Erythroblast (primary cell): ENCODE measurements at regions not wholly inside any gene's neighbourhood (a gene's known extent, or its start where the extent isn't known, plus 50 kb on each side); places are given as distances from the start of the nearest gene placed in this dataset.
A peak's percentile ranks its signal among the peaks of the same experiment; 100 is the strongest.
"Not testable (repeated sequence)": the region's sequence is repeated elsewhere in the genome, so short reads cannot be mapped to it uniquely, and the experiment has no call there.

Experiments
- DNase-seq, 2 experiments: peaks; one replicate each; lab custom pipeline; 2025; lab: John Stamatoyannopoulos, UW
- GATA1 ChIP-seq: IDR thresholded peaks from 2 replicates; pipeline ENCODE4 v1.6.1; 2011; ENCODE audit warnings: low read depth, mild to moderate bottlenecking, control low read depth, low read length, moderate library complexity
- POLR2A ChIP-seq: IDR thresholded peaks from 2 replicates; pipeline ENCODE4 v1.6.1; 2011; ENCODE audit warnings: mild to moderate bottlenecking, low read length

DNA sequence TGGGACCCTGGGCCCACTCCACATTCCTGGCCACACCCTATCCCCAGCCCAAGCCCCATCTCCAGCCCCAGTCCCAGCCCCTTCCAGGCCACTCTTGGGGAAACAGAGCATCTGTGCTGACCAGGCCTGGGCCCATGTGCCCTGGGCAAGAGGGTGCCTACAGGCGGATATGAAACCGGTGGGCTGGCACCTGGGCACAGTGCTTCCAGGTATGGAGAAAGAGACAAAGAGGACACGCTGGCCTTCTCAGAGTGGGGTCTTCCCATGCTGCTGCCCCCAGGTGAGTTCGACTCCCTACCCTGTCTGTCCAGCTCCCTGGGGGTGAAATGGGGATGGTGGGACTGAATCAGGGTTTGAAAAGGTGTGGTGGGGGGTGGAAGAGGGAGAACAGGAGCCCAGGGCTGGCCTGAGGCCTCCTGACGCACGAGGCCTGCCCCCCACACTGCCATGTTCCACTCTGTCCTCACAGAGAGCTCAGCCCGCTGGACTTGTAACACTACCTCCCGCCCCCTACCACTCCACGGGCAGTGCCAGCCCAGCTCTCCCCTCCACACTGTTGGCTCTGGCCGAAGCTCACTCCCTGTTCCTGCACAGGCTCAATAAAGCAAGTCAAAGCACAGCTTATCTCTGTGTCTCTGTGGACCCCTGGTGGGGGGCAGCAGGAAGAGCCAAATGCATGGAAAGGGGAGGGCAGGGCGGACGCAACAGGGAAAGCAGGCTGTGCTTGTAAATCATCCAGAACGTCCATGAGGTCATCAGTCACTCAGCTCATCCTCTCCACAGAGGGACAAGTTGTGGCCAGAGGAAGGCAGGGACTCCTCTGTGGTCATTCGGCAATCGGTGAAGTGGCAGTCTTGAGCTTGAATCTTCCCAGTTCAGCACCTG, 71.1 kb upstream of the TMEM97 start:
- DNase-seq: no peak

DNA sequence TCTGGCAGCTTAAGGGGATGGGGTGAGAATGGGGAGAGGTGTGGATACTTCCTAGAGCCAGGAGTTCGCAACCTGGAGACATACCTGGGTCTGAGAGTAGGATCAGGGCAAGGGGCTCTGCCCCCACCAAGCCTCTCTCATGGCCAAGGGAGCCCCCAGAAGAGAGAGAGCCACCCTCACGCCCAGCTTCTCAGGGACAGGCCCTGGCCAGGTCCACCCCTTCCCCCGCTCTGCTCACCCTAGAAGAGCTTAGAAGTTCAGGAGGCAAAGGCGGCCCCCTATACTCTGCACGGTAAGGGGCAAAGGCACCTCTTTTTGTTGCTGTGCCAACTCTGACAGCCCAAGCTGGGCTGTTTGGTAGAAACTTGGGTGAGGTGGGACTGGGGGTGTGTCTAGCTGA, 69.3 kb upstream of the TMEM97 start:
- no peak for TF ChIP-seq GATA1
- TF ChIP-seq POLR2A: no peak
- no peak for DNase-seq

More for the DNA sequence above, 71.1 kb upstream of the TMEM97 start:
- no peak for TF ChIP-seq GATA1
- TF ChIP-seq POLR2A: no peak

DNA sequence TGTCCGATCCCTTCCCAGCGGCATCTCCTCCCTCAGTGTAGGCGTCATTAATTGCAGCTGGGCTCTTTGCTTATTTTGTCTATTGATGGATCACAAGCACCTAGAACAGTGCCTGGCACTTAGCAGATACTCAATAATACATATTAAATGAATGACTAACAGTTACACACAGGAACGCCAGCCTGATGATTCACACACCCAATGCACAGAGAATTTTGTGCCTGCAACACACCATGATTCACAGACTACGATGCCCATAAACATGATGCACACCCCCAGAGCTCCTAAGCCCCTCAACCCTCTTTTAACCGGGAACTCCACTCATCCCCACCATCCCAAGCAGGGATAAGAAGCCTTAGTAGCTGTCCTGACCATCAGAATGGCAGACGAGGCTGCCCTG, 66.6 kb upstream of the TMEM97 start:
- DNase-seq: no peak
- TF ChIP-seq POLR2A (no peak), GATA1 (no peak)

DNA sequence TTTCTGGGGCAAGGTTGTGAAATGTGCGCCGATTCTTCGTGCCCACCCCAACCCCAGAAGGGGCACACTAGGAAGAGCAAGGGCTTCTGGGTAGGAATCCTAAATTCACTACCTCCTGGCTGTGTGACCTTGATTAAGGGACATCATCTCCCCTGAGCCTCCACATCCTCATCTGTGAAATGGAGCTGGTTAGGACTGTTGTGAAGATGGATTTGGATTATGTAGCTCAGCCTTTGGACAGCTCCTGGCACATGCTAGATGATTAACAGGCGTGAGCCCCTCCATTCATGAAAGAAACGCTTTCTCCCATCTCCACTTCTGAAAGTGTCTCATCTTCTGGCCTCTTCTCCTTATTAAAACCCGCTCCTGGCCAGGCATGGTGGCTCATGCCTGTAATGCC, 65.3 kb upstream of the TMEM97 start:
- TF ChIP-seq GATA1 (no peak), POLR2A (no peak)
- DNase-seq: no peak

DNA sequence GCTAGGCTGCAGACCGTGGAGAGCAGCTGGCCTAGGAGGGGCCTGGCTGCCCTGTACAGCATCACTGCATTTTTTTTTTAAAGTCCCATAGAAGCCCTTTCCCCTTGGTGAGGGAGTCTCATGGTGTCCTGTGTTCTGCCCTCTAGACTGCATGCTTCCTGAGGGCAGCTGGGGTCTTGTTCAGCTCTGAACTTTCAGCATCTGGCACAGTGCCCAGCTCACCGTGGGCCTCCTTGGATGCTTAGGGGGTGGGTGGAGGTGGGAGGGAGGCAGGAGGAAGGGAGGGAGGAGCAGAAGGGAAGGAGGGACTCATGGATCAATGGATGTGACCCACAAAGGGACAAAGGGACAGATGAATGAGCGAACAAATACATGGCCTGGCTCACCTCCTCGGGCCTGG, 63.4 kb upstream of the TMEM97 start:
- DNase-seq: no peak
- TF ChIP-seq POLR2A (no peak), GATA1 (no peak)

DNA sequence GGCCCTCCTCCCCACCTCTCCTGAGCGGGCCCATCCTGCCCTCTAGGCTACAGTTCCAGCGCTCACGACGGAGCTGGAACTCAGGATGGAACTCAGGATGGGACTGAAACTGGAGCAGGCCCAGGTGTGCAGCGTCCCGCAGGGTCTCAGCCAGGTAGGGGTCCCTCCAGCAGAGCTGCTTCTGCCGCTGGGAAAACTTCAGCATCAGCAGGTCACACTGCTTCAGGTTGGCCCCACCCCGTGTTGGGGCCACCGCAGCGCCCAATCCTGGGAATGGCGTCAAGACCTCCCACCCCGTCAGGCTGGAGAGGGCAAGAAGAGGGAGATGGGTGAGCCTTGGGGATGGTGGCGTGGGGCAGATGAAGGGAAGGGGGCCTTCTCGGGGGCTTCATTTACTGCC, 62.6 kb upstream of the TMEM97 start:
- no peak for DNase-seq

DNA sequence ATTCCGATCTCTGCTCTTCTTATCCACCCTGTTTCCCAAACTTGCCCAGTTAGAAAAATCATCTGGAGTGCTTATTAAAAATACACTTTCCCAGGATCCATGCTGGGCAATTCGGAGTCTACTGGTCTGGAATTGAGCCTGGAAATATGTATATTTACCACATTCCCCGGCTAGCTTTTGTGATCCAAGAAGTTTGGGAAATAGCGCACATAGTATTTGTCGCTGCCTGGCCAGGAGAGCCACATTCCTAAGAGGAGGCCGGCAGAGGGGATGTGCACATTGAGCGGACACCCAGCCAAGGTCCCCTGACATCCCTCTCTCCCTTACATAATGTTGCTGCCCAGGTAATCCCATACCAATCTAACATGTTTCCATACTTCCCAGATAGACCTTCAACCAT, 62.1 kb upstream of the TMEM97 start:
- TF ChIP-seq POLR2A (no peak), GATA1 (no peak)
- no peak for DNase-seq

More for the DNA sequence above, 62.6 kb upstream of the TMEM97 start:
- TF ChIP-seq GATA1: no peak
- no peak for TF ChIP-seq POLR2A

DNA sequence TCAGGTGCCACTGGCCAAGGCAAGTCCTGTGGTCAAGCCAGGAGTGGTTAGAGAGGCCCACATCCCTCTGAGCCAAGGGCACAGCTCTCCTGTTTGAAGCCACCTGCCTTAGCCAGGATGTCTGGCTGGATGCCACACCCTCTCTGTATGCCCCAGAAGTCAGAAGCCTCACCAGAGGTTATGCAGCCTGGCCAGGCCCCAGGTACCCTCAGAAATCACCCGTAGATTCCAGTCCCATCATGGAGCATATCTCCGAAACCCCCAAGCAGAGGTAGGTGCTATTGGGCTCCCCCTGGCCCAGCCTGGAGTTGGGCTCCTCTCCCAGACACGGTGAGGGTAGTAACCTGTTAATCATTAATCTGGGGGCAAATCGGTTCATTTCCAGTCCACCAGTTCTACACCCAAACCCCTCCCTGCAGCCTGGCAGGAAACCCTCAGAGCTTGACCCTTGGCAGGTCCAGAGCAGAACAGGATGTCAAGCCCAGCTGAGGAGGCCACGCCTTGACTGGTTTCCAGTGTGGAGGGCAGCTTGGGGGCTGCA, 60.6 kb upstream of the TMEM97 start:
- no peak for DNase-seq
- TF ChIP-seq POLR2A: no peak

DNA sequence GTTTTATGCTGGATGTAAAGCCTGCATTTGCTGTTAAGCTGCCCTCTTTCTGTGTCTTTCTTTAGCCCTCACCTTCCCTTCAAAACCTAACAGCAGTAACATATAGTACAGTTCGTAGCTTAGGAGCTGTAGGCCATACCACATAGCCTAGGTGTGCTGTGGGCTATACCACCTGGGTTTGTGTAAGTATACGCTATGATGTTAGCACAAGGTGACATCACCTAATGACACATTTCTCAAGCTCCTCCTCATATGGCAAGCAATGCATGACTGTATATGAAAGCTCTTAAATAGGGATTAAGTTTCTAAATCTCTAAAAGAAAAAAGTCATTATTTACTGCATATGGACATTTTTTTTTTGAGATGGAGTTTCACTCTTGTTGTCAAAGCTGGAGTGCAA, 57.8 kb upstream of the TMEM97 start:
- TF ChIP-seq POLR2A: no peak
- DNase-seq: no peak

DNA sequence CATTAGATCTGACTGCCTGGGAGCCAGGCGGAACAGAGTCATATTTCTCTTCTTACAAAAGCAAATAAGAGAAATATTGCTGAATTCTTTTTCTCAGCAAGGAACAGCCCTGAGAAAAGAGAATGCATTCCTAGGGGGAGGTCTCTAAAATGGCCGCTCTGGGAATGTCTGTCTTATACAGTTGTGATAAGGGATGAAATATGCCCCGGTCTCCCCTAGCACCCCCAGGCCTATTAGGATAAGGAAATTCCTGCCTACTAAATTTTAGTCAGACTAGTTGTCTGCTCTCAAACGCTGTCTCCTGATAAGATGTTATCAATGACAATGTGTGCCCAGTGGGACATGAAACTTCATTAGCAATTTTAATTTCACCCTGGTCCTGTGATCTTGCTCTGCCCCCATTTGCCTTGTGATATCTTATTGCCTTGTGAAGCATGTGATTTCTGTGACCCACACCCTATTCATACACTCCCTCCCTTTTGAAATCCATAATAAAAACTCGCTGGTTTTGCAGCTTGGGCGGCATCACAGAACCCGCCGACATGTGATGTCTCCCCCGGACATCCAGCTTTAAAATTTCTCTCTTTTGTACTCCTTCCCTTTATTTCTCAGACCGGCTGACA, 56.8 kb upstream of the TMEM97 start:
- DNase-seq: peak in 1 of 2 experiments; percentile 16

DNA sequence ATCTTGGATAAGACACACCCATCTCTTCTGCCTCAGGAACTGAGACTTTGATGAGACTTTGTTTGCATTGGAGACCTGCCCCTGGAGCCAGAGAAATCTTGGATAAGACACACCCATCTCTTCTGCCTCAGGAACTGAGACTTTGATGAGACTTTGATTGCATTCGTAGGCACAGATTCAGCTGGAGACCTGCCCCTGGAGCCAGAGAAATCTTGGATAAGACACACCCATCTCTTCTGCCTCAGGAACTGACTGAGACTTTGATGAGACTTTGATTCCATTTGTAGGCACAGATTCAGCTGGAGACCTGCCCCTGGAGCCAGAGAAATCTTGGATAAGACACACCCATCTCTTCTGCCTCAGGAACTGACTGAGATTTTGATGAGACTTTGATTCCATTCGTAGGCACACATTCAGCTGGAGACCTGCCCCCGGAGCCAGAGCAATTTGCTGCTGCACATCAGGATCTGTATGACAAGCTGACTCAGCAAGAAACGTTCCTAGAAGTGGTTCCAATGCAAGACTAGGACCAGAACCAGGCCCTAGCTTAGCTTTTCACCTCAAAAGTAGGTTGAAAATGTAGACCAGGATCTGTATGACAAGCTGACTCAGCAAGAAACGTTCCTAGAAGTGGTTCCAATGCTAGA, 54.0 kb upstream of the TMEM97 start:
- DNase-seq: not testable (repeated sequence)

DNA sequence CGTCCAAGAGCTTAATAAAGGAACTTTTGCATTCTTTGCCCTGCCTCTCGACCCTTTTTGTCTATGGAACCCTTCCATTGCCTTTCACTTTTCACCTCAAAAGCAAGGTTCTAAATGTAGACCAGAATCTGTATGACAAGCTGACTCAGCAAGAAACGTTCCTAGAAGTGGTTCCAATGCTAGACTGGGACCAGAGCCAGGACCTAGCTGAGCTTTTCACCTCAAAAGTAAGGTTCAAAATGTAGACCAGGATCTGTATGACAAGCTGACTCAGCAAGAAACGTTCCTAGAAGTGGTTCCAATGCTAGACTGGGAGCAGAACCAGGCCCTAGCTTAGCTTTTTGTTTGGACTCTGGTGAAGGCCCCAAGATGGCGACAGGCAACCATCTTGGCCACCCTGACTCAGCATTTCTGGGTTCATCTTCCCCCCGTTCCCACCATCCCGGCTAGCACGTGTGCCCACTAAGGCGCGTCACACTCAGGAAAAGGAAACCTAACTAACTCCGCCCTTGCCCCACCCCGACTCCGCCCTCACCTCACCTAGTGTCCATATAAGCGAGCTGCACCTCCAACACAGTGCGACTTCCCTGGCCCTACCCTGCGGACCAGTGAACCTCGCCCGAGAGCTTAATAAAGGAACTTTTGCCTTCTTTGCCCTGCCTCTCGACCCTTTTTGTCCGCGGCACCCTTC, 53.0 kb upstream of the TMEM97 start:
- not testable (repeated sequence) for DNase-seq

DNA sequence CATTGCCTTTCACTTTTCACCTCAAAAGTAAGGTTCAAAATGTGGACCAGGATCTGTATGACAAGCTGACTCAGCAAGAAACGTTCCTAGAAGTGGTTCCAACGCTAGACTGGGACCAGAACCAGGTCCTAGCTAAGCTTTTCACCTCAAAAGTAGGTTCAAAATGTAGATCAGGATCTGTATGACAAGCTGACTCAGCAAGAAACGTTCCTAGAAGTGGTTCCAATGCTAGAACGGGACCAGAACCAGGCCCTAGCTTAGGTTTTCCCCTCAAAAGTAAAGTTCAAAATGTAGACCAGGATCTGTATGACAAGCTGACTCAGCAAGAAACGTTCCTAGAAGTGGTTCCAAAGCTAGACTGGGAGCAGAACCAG, 52.5 kb upstream of the TMEM97 start:
- DNase-seq: not testable (repeated sequence)

DNA sequence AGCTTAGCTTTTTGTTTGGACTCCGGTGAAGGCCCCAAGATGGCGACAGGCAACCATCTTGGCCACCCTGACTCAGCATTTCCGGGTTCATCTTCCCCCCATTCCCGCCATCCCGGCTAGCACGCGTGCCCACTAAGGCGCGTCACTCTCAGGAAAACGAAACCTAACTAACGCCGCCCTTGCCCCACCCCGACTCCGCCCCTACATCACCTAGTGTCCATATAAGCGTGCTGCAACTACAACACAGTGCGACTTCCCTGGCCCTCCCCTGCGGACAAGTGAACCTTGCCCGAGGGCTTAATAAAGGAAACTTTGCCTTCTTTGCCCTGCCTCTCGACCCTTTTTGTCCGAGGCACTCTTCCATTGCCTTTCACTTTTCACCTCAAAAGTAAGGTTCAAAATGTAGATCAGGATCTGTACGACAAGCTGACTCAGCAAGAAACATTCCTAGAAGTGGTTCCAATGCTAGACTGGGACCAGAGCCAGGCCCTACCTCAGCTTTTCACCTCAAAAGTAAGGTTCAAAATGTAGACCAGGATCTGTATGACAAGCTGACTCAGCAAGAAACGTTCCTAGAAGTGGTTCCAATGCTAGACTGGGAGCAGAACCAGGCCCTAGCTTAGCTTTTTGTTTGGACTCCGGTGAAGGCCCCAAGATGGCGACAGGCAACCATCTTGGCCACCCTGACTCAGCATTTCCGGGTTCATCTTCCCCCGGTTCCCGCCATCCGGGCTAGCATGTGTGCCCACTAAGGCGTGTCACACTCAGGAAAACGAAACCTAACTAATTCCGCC, 51.9 kb upstream of the TMEM97 start:
- DNase-seq: not testable (repeated sequence)
